KOPT-K1 (cell line): ENCODE measurements at regions not wholly inside any gene's neighbourhood (a gene's known extent, or its start where the extent isn't known, plus 50 kb on each side); places are given as distances from the start of the nearest gene placed in this dataset.

Experiments
- H3K27ac ChIP-seq: fragments of 200-600 bp; sonication (generic); 2 replicates; pipeline ENCODE4 v1.5.1; 2016; ENCODE audit warnings: antibody characterized with exemption, mild to moderate bottlenecking, low read depth, low read length; ENCODE audit not compliant: poor library complexity, severe bottlenecking
- H3K36me3 ChIP-seq: fragments of 200-600 bp; sonication (generic); 2 replicates; pipeline ENCODE4 v1.5.1; 2017; ENCODE audit warnings: antibody characterized with exemption, mild to moderate bottlenecking, low read length, moderate library complexity; ENCODE audit not compliant: insufficient read depth
- H3K9me3 ChIP-seq: fragments of 200-600 bp; sonication (generic); 2 replicates; pipeline ENCODE4 v1.5.1; 2017; ENCODE audit warnings: antibody characterized with exemption, low read length, mild to moderate bottlenecking; ENCODE audit not compliant: insufficient read depth, poor library complexity, severe bottlenecking

GRCh38 chr4:188554413-188554812 is 415.2 kb downstream of the TRIML1 start:
- Histone ChIP-seq H3K36me3 (no peaks in the 10 kb centered on the region), H3K9me3 (no peaks in the 10 kb centered on the region), H3K27ac (no peak overlapping the region)

GRCh38 chr4:188573104-188573503 is 433.9 kb downstream of the TRIML1 start:
- Histone ChIP-seq H3K9me3 (no peaks in the 10 kb centered on the region), H3K27ac (no peak overlapping the region), H3K36me3 (no peaks in the 10 kb centered on the region)

- Histone ChIP-seq H3K36me3 (no peaks in the 10 kb centered on the region), H3K27ac (no peak overlapping the region), H3K9me3 (no peaks in the 10 kb centered on the region)
These were observed 439.4 kb downstream of the TRIML1 start for GRCh38 chr4:188578657-188579056.

- Histone ChIP-seq H3K9me3 (no peaks in the 10 kb centered on the region), H3K36me3 (no peaks in the 10 kb centered on the region), H3K27ac (no peak overlapping the region)
These were observed 456.8 kb downstream of the TRIML1 start for GRCh38 chr4:188596021-188596420.

GRCh38 chr4:188603646-188604045 is 464.4 kb downstream of the TRIML1 start:
- Histone ChIP-seq H3K9me3 (no peaks in the 10 kb centered on the region), H3K27ac (no peak overlapping the region), H3K36me3 (no peaks in the 10 kb centered on the region)

- Histone ChIP-seq H3K9me3 (no peaks in the 10 kb centered on the region), H3K36me3 (no peaks in the 10 kb centered on the region), H3K27ac (no peak overlapping the region)
These were observed 467.4 kb downstream of the TRIML1 start for GRCh38 chr4:188606635-188607034.

GRCh38 chr4:188611143-188611542 is 471.9 kb downstream of the TRIML1 start:
- Histone ChIP-seq H3K27ac (no peak overlapping the region), H3K9me3 (no peaks in the 10 kb centered on the region), H3K36me3 (no peaks in the 10 kb centered on the region)

- no peak overlapping the region for H3K27ac ChIP-seq
- H3K9me3 ChIP-seq = peaks cover 1% of the 10 kb centered on the region
These were observed 473.4 kb downstream of the TRIML1 start for GRCh38 chr4:188612659-188613058.

GRCh38 chr4:188613976-188614375 is 474.7 kb downstream of the TRIML1 start:
- H3K27ac ChIP-seq = no peak overlapping the region
- no peaks in the 10 kb centered on the region for H3K36me3 ChIP-seq
- peaks cover 4% of the 10 kb centered on the region for H3K9me3 ChIP-seq

More at GRCh38 chr4:188612659-188613058, 473.4 kb downstream of the TRIML1 start:
- H3K36me3 ChIP-seq = no peaks in the 10 kb centered on the region

GRCh38 chr4:188619456-188620149 is 480.4 kb downstream of the TRIML1 start:
- no peak overlapping the region for H3K27ac ChIP-seq
- no peaks in the 10 kb centered on the region for H3K36me3 ChIP-seq
- H3K9me3 ChIP-seq = peaks cover 4% of the 10 kb centered on the region

- no peak overlapping the region for H3K27ac ChIP-seq
- H3K9me3 ChIP-seq = peaks cover 4% of the 10 kb centered on the region
- H3K36me3 ChIP-seq = no peaks in the 10 kb centered on the region
These were observed 481.4 kb downstream of the TRIML1 start for GRCh38 chr4:188620608-188621007.

- H3K9me3 ChIP-seq = no peaks in the 10 kb centered on the region
These were observed 484.1 kb downstream of the TRIML1 start for GRCh38 chr4:188623314-188623854.

GRCh38 chr4:188624370-188624769 is 485.1 kb downstream of the TRIML1 start:
- no peak overlapping the region for H3K27ac ChIP-seq
- H3K36me3 ChIP-seq = no peaks in the 10 kb centered on the region
- no peaks in the 10 kb centered on the region for H3K9me3 ChIP-seq

More at GRCh38 chr4:188623314-188623854, 484.1 kb downstream of the TRIML1 start:
- Histone ChIP-seq H3K36me3 (no peaks in the 10 kb centered on the region), H3K27ac (no peak overlapping the region)

GRCh38 chr4:188627892-188628291 is 488.7 kb downstream of the TRIML1 start:
- Histone ChIP-seq H3K27ac (no peak overlapping the region), H3K9me3 (peaks cover 5% of the 10 kb centered on the region), H3K36me3 (no peaks in the 10 kb centered on the region)

GRCh38 chr4:188639479-188640100 is 500.3 kb downstream of the TRIML1 start:
- H3K36me3 ChIP-seq = no peaks in the 10 kb centered on the region
- H3K9me3 ChIP-seq = no peaks in the 10 kb centered on the region
- no peak overlapping the region for H3K27ac ChIP-seq
